ENCODE measurements at regions not wholly inside any gene's neighbourhood (a gene's known extent, or its start where the extent isn't known, plus 50 kb on each side); places are given as distances from the start of the nearest gene placed in this dataset.

DNA sequence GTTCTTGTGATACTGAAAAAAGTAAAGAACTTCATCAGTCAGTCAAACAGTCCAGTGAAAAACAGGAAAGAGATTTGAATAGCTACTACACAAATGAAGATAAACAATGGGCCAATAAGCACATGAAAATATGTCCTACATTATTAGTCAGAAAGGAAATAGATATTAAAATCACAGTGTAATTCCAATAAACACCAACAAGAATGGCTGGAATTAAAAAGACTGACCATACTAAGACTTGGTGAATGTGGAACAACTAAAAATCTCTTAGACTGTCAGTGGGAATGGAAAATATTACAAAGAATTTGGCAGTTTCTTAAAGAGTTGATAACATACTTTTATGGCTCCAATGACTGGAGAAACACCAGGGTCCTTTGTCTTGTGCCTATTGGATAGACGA is 241.8 kb upstream of the USP24 start:
- TF ChIP-seq CTCF (IDR thresholded peaks at IDR 0.05) (no peak), ZFX (IDR thresholded peaks at IDR 0.05; ENCODE audit: borderline replicate concordance) (no peak)

Data from 22Rv1 (cell line).